Cardiac fibroblast (primary cell): ENCODE measurements at regions not wholly inside any gene's neighbourhood (a gene's known extent, or its start where the extent isn't known, plus 50 kb on each side); places are given as distances from the start of the nearest gene placed in this dataset.

Experiments used
- DNase-seq, 2 donors: peaks; one replicate each; pipeline versions ENCODE4 v3.0.0 to v3.0.0-alpha.2; 2010; ENCODE audit warnings: low read depth in 2 of 2
- H3K4me3 ChIP-seq, 2 donors: replicated peaks in 1 of 2; 1 replicate in 1 of 2; 2 replicates in 1 of 2; pipeline ENCODE4 v1.5.1; 2011; ENCODE audit warnings: low read depth in 2 of 2, low read length in 2 of 2, mild to moderate bottlenecking in 2 of 2, moderate library complexity in 1 of 2
- TF ChIP-seq, protein P1 (sequence below): IDR thresholded peaks from one replicate; pipeline ENCODE4 v1.5.1; 2011; ENCODE audit warnings: low read depth, mild to moderate bottlenecking, low read length, inconsistent platforms

DNA sequence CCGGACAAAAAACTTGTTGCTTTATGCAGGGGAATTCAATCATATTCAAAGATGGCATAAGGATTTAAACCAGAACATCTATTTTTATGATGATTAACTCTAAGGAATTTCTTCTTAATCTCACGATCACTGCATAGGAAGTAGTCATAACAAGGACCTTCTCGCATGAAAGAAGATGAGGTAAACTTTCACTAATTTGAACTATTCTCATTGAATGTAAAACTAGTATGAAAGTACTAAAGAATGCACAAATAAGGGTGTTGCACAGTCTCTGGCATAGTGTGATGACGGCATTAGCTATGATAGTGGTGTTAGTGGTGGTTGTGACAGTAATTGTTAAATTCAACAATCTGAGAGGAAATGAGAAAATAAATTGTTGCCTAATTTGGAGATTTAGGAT lies 280.0 kb downstream of the SLC6A15 start:
- TF ChIP-seq, protein P1, sequence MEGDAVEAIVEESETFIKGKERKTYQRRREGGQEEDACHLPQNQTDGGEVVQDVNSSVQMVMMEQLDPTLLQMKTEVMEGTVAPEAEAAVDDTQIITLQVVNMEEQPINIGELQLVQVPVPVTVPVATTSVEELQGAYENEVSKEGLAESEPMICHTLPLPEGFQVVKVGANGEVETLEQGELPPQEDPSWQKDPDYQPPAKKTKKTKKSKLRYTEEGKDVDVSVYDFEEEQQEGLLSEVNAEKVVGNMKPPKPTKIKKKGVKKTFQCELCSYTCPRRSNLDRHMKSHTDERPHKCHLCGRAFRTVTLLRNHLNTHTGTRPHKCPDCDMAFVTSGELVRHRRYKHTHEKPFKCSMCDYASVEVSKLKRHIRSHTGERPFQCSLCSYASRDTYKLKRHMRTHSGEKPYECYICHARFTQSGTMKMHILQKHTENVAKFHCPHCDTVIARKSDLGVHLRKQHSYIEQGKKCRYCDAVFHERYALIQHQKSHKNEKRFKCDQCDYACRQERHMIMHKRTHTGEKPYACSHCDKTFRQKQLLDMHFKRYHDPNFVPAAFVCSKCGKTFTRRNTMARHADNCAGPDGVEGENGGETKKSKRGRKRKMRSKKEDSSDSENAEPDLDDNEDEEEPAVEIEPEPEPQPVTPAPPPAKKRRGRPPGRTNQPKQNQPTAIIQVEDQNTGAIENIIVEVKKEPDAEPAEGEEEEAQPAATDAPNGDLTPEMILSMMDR: no peak
- no peak for DNase-seq
- H3K4me3 ChIP-seq: no peak overlapping the region

DNA sequence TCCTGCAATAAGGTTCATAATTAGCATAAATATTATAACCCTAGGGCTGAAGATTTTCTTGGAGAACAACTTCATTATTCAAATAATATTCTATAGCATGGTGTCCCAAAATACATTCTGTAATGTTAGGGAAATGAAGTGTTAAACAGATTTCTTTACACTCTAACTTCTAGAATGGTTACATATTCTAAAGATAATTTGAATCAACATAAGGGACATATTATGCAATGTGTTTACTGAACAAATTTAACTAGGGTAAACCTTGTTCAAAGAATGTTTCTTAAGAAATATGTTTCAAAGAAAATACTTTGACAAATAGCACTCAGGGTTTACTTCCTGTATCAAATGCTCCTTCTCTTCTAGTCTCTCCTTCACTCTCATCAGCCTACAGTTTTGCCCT lies 281.6 kb downstream of the SLC6A15 start:
- H3K4me3 ChIP-seq: no peak overlapping the region
- no peak for DNase-seq
- TF ChIP-seq, protein P1: no peak

DNA sequence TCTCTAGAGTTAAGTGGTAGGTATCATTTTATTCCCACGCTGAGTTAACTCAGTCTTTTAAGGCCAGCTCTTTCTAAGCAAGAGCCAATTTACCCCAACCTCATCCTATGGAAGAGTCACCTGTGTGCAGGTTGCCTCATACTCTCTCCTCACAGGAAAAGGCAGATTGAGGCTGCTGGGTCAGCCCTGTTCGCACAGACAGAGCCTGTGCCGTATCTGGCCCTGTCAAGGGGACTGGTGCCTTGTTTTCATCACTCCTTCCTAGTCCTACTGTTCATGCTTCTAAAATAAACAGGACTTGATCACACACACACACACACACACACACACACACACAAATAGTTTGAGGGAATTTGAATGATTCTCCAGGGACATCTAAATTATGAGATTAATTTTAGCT lies 285.0 kb downstream of the SLC6A15 start:
- TF ChIP-seq, protein P1: no peak
- no peak overlapping the region for H3K4me3 ChIP-seq
- DNase-seq: no peak

DNA sequence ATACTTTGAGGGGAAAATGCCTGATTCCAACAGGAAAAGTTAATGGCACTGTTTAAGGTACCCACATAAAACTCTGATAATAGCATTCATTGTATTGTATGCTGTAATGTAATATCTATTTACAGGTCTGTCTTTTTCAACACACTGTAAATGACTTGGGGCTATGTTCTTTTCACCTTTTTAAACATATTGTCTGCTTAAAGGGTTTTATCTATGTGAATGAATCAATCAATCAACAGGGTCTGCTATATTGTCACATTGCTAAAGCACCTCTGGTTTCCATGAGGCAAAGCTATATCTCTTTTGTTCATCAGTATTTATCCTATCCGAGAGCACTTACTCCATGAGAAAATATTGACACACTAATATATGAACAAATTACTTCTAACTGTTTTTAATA lies 288.0 kb downstream of the SLC6A15 start:
- no peak for DNase-seq
- TF ChIP-seq, protein P1: no peak
- no peak overlapping the region for H3K4me3 ChIP-seq

DNA sequence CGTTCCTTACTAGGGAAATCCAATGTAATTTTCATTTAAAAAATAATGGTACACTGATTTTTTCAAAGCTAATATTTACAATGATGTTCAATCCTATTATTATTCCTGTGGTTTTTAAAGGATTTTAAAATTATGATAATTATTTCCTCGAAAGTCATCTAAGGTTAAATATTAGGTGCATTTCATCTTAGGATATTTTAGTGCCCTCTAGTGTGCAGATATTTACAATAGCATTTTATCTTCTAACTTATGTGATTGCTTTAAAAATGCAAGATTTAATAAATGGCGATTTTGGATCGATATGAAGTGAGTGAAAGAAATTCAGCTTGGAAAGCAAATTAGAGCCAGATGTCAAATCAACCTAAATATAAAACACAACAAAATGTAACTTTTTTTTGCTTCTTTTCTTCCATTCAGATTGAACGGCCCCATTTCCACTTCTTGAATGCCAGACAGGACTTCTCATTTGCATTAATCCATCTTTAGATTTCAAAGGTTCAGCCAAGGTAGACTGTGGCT lies 293.5 kb downstream of the SLC6A15 start:
- no peak for DNase-seq

DNA sequence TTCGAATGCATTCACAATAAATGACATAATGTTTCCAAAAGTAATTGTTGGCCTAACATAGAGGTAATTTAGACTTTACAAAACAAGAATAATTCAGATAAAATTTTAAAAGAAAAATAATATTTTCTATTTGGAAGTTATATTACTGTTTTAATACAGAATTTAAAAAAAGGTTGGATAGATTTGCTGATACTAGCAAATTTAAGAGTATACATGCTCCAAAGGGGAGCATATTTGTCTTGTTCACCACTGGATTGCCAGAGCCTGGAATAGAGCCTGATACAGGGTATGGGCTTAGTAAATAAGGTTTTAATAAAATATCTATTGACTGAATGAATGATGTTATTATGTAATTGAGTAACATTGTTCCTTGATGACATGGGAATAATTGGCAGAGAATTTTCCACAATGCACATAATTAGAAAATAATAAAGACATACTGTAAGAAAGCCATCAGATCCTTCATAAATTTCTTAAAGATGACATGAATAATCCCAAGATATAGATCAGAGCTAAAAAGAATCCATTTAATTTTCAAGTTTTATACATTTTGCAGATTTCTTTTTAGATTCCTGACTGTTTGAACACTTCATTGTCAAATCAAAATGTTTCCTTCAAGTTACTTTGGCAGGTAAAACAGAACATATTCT lies 305.3 kb downstream of the SLC6A15 start:
- H3K4me3 ChIP-seq: no peak overlapping the region
- TF ChIP-seq, protein P1: no peak
- no peak for DNase-seq

More for the DNA sequence above, 293.5 kb downstream of the SLC6A15 start:
- TF ChIP-seq, protein P1: no peak
- no peak overlapping the region for H3K4me3 ChIP-seq

DNA sequence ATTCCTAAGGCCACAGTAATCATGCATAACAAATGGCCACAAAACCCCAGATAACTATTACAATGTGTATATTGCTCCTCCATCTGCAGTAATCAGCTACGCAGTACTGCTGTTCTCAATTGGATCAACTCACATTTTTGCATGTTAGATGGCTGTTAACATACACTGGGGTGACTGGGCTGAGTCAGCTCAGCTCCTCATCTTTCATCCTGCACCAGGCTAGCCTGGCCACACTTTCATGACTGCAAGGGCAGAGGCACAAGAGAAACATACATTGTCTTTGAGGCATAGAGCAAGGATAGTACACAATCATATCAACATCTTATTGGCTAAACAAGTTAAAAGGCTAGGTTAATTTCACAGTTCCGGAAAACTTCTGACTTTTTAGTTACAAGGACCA lies 306.6 kb downstream of the SLC6A15 start:
- TF ChIP-seq, protein P1: no peak
- DNase-seq: no peak
- no peak overlapping the region for H3K4me3 ChIP-seq
